ENCODE measurements at regions not wholly inside any gene's neighbourhood (a gene's known extent, or its start where the extent isn't known, plus 50 kb on each side); places are given as distances from the start of the nearest gene placed in this dataset.

DNA sequence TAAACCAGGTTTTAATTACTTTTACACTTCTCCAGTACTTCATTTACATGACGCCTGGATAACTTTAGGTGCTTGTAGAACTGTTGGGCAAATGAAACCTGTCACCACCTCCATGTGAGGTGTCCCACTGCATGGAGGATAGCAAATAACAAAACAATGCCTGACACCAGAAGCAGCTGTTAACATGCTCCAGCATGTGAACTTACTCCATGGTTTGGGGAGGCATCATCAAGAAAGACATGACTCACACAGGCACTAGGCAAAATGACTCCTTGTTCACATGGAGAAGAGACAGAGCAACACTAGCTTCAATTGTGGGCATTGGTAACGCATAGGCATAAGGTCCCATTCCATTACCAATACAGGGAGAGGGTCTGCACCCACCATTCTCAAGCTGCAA, 198.1 kb upstream of the F9 start:
- TF ChIP-seq, protein P1, sequence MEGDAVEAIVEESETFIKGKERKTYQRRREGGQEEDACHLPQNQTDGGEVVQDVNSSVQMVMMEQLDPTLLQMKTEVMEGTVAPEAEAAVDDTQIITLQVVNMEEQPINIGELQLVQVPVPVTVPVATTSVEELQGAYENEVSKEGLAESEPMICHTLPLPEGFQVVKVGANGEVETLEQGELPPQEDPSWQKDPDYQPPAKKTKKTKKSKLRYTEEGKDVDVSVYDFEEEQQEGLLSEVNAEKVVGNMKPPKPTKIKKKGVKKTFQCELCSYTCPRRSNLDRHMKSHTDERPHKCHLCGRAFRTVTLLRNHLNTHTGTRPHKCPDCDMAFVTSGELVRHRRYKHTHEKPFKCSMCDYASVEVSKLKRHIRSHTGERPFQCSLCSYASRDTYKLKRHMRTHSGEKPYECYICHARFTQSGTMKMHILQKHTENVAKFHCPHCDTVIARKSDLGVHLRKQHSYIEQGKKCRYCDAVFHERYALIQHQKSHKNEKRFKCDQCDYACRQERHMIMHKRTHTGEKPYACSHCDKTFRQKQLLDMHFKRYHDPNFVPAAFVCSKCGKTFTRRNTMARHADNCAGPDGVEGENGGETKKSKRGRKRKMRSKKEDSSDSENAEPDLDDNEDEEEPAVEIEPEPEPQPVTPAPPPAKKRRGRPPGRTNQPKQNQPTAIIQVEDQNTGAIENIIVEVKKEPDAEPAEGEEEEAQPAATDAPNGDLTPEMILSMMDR (conservative IDR thresholded peaks at IDR 0.05; ENCODE audit: low read depth, low read length) = no peak
- TF ChIP-seq EZH2 (IDR thresholded peaks at IDR 0.05; ENCODE audit: low read length, unreplicated experiment) (no peak), EZH2phosphoT487 (IDR thresholded peaks at IDR 0.05; ENCODE audit: borderline replicate concordance, low read length) (no peak)
